Neural progenitor cell (in vitro differentiated cells): ENCODE measurements at regions not wholly inside any gene's neighbourhood (a gene's known extent, or its start where the extent isn't known, plus 50 kb on each side); places are given as distances from the start of the nearest gene placed in this dataset.

Experiments
- DNase-seq: peaks from one replicate; pipeline ENCODE4 v3.0.0-alpha.2; 2016; ENCODE audit warnings: low spot score
- H2AFZ ChIP-seq: fragments of 200-600 bp; sonication (generic); replicated peaks from 2 replicates; pipeline ENCODE4 v1.6.1; 2016; ENCODE audit warnings: antibody characterized with exemption
- H3F3A ChIP-seq: fragments of 200-600 bp; sonication (generic); 2 replicates; pipeline ENCODE4 v1.6.1; 2016; ENCODE audit warnings: antibody characterized with exemption, low read depth
- H3K27ac ChIP-seq: fragments of 200-600 bp; sonication (generic); 2 replicates; pipeline ENCODE4 v1.5.1; 2016; ENCODE audit warnings: mild to moderate bottlenecking
- H3K27me3 ChIP-seq: fragments of 200-600 bp; sonication (generic); 2 replicates; pipeline ENCODE4 v1.6.1; 2016; ENCODE audit warnings: mild to moderate bottlenecking, moderate library complexity
- H3K36me3 ChIP-seq: fragments of 200-600 bp; sonication (generic); 2 replicates; pipeline ENCODE4 v1.5.1; 2016
- H3K4me1 ChIP-seq: fragments of 200-600 bp; sonication (generic); 2 replicates; pipeline ENCODE4 v1.6.1; 2016; ENCODE audit warnings: mixed run types
- H3K4me2 ChIP-seq: fragments of 200-600 bp; sonication (generic); 2 replicates; pipeline ENCODE4 v1.6.1; 2016
- H3K4me3 ChIP-seq: fragments of 200-600 bp; sonication (generic); 2 replicates; pipeline ENCODE4 v1.5.1; 2016
- H3K79me2 ChIP-seq: fragments of 200-600 bp; sonication (generic); 2 replicates; pipeline ENCODE4 v1.6.1; 2016; ENCODE audit warnings: low read depth
- H3K9ac ChIP-seq: fragments of 200-600 bp; sonication (generic); 2 replicates; pipeline ENCODE4 v1.6.1; 2016
- H3K9me3 ChIP-seq: fragments of 200-600 bp; sonication (generic); 2 replicates; pipeline ENCODE4 v1.5.1; 2016; ENCODE audit warnings: low read depth
- H4K20me1 ChIP-seq: fragments of 200-600 bp; sonication (generic); 2 replicates; pipeline ENCODE4 v1.6.1; 2016; ENCODE audit warnings: low read depth
- H3K27ac Mint-ChIP-seq: 3 replicates; pipeline ENCODE4 v1.8.0; 2021; ENCODE audit warnings: mixed read lengths
- H3K27me3 Mint-ChIP-seq: 2 replicates; pipeline ENCODE4 v1.8.0; 2022; ENCODE audit warnings: low read depth, mild to moderate bottlenecking, inconsistent platforms, moderate library complexity, mixed read lengths; ENCODE audit not compliant: insufficient read depth
- H3K36me3 Mint-ChIP-seq: 3 replicates; pipeline ENCODE4 v1.8.0; 2021; ENCODE audit warnings: mixed read lengths
- H3K4me1 Mint-ChIP-seq: 3 replicates; pipeline ENCODE4 v1.8.0; 2021; ENCODE audit warnings: mixed read lengths
- H3K4me3 Mint-ChIP-seq: 3 replicates; pipeline ENCODE4 v1.8.0; 2021; ENCODE audit warnings: mild to moderate bottlenecking, moderate library complexity, mixed read lengths
- H3K9me3 Mint-ChIP-seq: 3 replicates; pipeline ENCODE4 v1.8.0; 2020; ENCODE audit warnings: mixed read lengths
- CTCF ChIP-seq: fragments of 200-600 bp; sonication (generic); IDR thresholded peaks from 2 replicates; pipeline ENCODE4 v1.5.1; 2017; ENCODE audit warnings: antibody characterized with exemption, mild to moderate bottlenecking
- EZH2 ChIP-seq: fragments of 200-600 bp; sonication (generic); IDR thresholded peaks from 2 replicates; pipeline ENCODE4 v1.6.1; 2017; ENCODE audit warnings: antibody characterized with exemption, mild to moderate bottlenecking, moderate library complexity
- EZH2phosphoT487 ChIP-seq: fragments of 200-600 bp; sonication (generic); IDR thresholded peaks from 2 replicates; pipeline ENCODE4 v1.6.1; 2017; ENCODE audit warnings: antibody characterized with exemption

GRCh38 chr5:165887147-165887546, 2381.7 kb downstream of the MAT2B start:
- Histone ChIP-seq H3K79me2 (no peaks in the 10 kb centered on the region), H3K9ac (no peak overlapping the region), H3K27ac (no peak overlapping the region), H4K20me1 (no peaks in the 10 kb centered on the region), H3K27me3 (no peaks in the 10 kb centered on the region), H3K4me2 (no peak overlapping the region), H3K4me3 (no peak overlapping the region), H3F3A (no peaks in the 10 kb centered on the region), H3K36me3 (no peaks in the 10 kb centered on the region), H2AFZ (no peak overlapping the region), H3K4me1 (no peaks in the 10 kb centered on the region), H3K9me3 (no peaks in the 10 kb centered on the region)
- Mint-ChIP-seq H3K27me3 (no peaks in the 10 kb centered on the region), H3K4me1 (peaks cover 6% of the 10 kb centered on the region), H3K9me3 (no peaks in the 10 kb centered on the region), H3K4me3 (no peak overlapping the region), H3K27ac (no peak overlapping the region), H3K36me3 (no peaks in the 10 kb centered on the region)
- TF ChIP-seq CTCF, result no peak
- TF ChIP-seq EZH2phosphoT487, result no peak
- TF ChIP-seq EZH2, result no peak
- no peak for DNase-seq

GRCh38 chr5:165892383-165892782, 2387.0 kb downstream of the MAT2B start:
- Histone ChIP-seq H4K20me1 (no peaks in the 10 kb centered on the region), H3K9me3 (no peaks in the 10 kb centered on the region), H3K27ac (no peak overlapping the region), H3F3A (no peaks in the 10 kb centered on the region), H3K4me1 (no peaks in the 10 kb centered on the region), H3K36me3 (no peaks in the 10 kb centered on the region), H3K27me3 (no peaks in the 10 kb centered on the region), H3K4me2 (no peak overlapping the region), H2AFZ (no peak overlapping the region), H3K4me3 (no peak overlapping the region), H3K9ac (no peak overlapping the region), H3K79me2 (no peaks in the 10 kb centered on the region)
- Mint-ChIP-seq H3K4me3 (no peak overlapping the region), H3K9me3 (peaks cover 2% of the 10 kb centered on the region), H3K36me3 (no peaks in the 10 kb centered on the region), H3K4me1 (no peaks in the 10 kb centered on the region), H3K27me3 (no peaks in the 10 kb centered on the region), H3K27ac (no peak overlapping the region)
- TF ChIP-seq EZH2 (no peak), EZH2phosphoT487 (no peak), CTCF (no peak)
- no peak for DNase-seq

- no peaks in the 10 kb centered on the region for H3K4me1 Mint-ChIP-seq
- no peak overlapping the region for H3K27ac Mint-ChIP-seq
- no peak overlapping the region for H3K4me2 ChIP-seq
- no peak overlapping the region for H3K27ac ChIP-seq
- H3K27me3 Mint-ChIP-seq, result no peaks in the 10 kb centered on the region
- no peaks in the 10 kb centered on the region for H3K9me3 ChIP-seq
- DNase-seq, result no peak
- no peaks in the 10 kb centered on the region for H4K20me1 ChIP-seq
- H3K4me3 Mint-ChIP-seq, result no peak overlapping the region
- no peaks in the 10 kb centered on the region for H3K4me1 ChIP-seq
- TF ChIP-seq EZH2phosphoT487 (no peak), CTCF (no peak), EZH2 (no peak)
- H3K79me2 ChIP-seq, result no peaks in the 10 kb centered on the region
- H3K27me3 ChIP-seq, result no peaks in the 10 kb centered on the region
- peaks cover 11% of the 10 kb centered on the region for H3K9me3 Mint-ChIP-seq
- H3F3A ChIP-seq, result no peaks in the 10 kb centered on the region
- no peak overlapping the region for H3K9ac ChIP-seq
- no peaks in the 10 kb centered on the region for H3K36me3 Mint-ChIP-seq
- no peaks in the 10 kb centered on the region for H3K36me3 ChIP-seq
- no peak overlapping the region for H3K4me3 ChIP-seq
- H2AFZ ChIP-seq, result no peak overlapping the region
Measured at GRCh38 chr5:165894916-165895315, 2389.5 kb downstream of the MAT2B start.

- no peaks in the 10 kb centered on the region for H3K36me3 Mint-ChIP-seq
Measured at GRCh38 chr5:165903835-165904234, 2387.6 kb upstream of the WWC1 start.

More at GRCh38 chr5:165903835-165904234, 2387.6 kb upstream of the WWC1 start:
- no peak overlapping the region for H2AFZ ChIP-seq
- Mint-ChIP-seq H3K27me3 (no peaks in the 10 kb centered on the region), H3K4me3 (no peak overlapping the region), H3K4me1 (no peaks in the 10 kb centered on the region), H3K27ac (no peak overlapping the region), H3K9me3 (peaks cover 13% of the 10 kb centered on the region)
- no peak overlapping the region for H3K4me2 ChIP-seq
- no peak for TF ChIP-seq EZH2phosphoT487
- no peak for TF ChIP-seq CTCF
- TF ChIP-seq EZH2, result no peak
- no peak overlapping the region for H3K9ac ChIP-seq
- peaks cover 7% of the 10 kb centered on the region for H3K4me1 ChIP-seq
- H3K79me2 ChIP-seq, result no peaks in the 10 kb centered on the region
- no peaks in the 10 kb centered on the region for H3K27me3 ChIP-seq
- H4K20me1 ChIP-seq, result no peaks in the 10 kb centered on the region
- no peak overlapping the region for H3K4me3 ChIP-seq
- no peak for DNase-seq
- no peak overlapping the region for H3K27ac ChIP-seq
- H3K36me3 ChIP-seq, result no peaks in the 10 kb centered on the region
- H3F3A ChIP-seq, result no peaks in the 10 kb centered on the region
- H3K9me3 ChIP-seq, result no peaks in the 10 kb centered on the region
